ENCODE measurements at regions not wholly inside any gene's neighbourhood (a gene's known extent, or its start where the extent isn't known, plus 50 kb on each side); places are given as distances from the start of the nearest gene placed in this dataset.

DNA sequence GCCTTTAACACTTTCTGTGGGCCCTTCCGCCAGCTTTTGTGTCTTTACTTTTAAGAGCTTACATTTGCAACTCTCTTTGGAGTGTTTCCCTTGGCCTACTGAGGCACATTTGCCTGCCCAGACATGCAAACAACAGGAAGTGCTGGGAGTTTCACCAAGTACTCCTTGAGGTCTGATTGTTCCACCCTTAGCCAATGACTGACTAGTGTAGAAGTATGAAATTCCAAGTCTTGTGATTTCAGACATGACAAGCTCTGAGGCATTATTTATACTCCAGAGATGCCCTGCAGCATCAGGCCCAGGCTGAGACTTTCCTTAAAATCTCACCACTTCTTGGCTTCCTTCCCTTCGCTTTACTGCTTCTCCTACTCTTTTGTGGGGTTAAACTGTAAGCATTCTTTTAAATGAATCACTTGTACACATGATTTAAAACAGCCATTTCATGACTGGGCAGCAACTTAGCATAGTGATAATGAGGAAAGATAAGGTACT lies 174.1 kb downstream of the SLC6A15 start:
- FAIRE-seq (no peak), ATAC-seq (no peak)
- intact Hi-C loops (cut with DNase I) = no loop called here

DNA sequence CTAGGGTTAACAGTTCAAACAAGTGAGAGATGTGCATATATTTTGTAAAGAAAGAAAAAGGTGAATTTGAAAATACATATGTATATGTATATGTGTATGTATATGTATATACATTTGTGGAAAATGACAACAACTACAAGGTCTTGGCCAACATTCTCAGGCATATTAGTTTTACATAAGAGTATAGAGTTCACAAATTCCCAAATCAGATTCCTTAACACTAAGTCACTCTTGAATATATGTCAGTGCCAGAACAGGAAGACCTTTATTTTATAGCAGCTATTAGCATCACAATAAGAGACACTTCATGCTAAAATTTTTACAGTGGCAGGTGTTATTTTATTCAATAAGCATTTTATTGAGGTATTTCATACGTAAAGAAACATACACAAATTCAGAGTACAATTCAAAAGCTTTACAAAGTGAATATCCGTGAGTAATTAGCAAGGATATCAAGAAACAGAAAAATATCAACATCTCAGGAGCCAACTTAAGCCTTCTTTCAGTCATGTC lies 179.7 kb downstream of the SLC6A15 start:
- no peak for FAIRE-seq
- ATAC-seq = no peak
- TF ChIP-seq CTCF (IDR thresholded peaks at IDR 0.05) = no peak
- Histone ChIP-seq H3K27ac (no peak overlapping the region), H3K36me3 (no peaks in the 10 kb centered on the region), H3K9me3 (no peaks in the 10 kb centered on the region), H3K4me1 (no peaks in the 10 kb centered on the region), H3K27me3 (no peaks in the 10 kb centered on the region), H3K4me3 (no peak overlapping the region)
- intact Hi-C loops (cut with DNase I) = no loop called here
- no peak for DNase-seq
- WGBS, 2 donors = 46 to 58% methylated on average over 2 of the region's 2 CpGs

More for the DNA sequence above, 174.1 kb downstream of the SLC6A15 start:
- DNase-seq = no peak
- TF ChIP-seq CTCF (IDR thresholded peaks at IDR 0.05) = no peak
- WGBS, 2 donors = 67 to 70% methylated on average over 2 of the region's 2 CpGs
- Histone ChIP-seq H3K4me3 (no peak overlapping the region), H3K4me1 (no peaks in the 10 kb centered on the region), H3K36me3 (no peaks in the 10 kb centered on the region), H3K27me3 (no peaks in the 10 kb centered on the region), H3K9me3 (no peaks in the 10 kb centered on the region), H3K27ac (no peak overlapping the region)

DNA sequence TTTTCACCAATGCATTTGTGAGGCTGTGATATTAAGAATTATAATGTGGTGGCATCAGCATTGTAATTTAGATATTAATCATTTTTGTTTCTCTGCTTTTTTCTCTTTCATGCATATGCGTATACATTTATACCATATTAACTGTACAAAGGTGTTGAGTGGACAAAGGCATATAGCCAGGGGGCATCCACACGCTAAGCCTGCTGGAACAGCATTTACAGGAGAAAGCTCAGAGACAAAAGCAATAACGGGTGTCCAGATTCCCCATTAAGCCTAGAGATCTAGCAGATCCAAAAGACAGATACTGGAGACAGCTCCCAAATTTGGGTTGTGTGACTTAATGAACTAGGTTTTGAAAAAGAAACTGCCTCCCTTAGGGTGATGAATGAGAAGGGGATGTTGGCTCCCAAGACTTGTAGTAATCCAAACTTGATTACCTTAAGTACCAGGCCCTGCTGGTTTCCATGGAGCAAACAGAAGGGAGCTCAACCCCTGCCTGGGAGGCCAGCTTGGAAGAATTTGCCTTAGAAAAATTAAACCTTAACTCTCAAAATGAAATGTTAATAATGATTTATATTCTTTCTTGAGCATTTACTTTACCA lies 181.9 kb downstream of the SLC6A15 start:
- Histone ChIP-seq H3K36me3 (no peaks in the 10 kb centered on the region), H3K4me3 (no peak overlapping the region), H3K9me3 (no peaks in the 10 kb centered on the region), H3K27me3 (no peaks in the 10 kb centered on the region), H3K27ac (no peak overlapping the region), H3K4me1 (no peaks in the 10 kb centered on the region)
- ATAC-seq = no peak
- no peak for TF ChIP-seq CTCF (IDR thresholded peaks at IDR 0.05)
- FAIRE-seq = no peak
- intact Hi-C loops (cut with DNase I) = no loop called here
- DNase-seq = no peak
- WGBS, 2 donors = 52 to 58% methylated on average over 3 of the region's 3 CpGs

- no peak for TF ChIP-seq CTCF (IDR thresholded peaks at IDR 0.05)
- WGBS, 2 donors = 18 to 20% methylated on average over 3 of the region's 3 CpGs
- no peak overlapping the region for H3K27ac ChIP-seq
- no peak for ATAC-seq
- H3K36me3 ChIP-seq = no peaks in the 10 kb centered on the region
- FAIRE-seq = no peak
- no peaks in the 10 kb centered on the region for H3K27me3 ChIP-seq
- DNase-seq = no peak
- no peaks in the 10 kb centered on the region for H3K4me1 ChIP-seq
- intact Hi-C loops (cut with DNase I) = no loop called here
- no peak overlapping the region for H3K4me3 ChIP-seq
- H3K9me3 ChIP-seq = no peaks in the 10 kb centered on the region
Measured at GRCh38 chr12:84727961-84728360, 184.6 kb downstream of the SLC6A15 start.

DNA sequence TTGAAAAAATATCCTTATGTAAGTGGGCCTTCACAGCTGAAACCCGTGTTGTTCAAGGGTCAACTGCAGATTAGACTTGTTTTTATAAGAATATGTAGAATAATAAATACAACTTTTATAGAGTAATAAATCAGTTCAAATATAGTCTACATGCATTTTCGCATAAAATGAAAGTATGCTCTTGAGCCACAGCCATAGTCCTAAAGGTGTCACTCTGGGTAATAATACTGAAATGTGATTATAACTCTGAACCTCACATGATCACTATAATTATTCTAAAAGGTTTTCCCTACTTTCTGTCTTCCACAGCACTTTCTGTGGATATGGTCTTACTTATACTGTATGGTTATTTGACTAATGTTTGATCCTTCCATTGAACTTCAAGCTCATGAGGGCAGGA lies 185.8 kb downstream of the SLC6A15 start:
- FAIRE-seq (no peak), ATAC-seq (no peak), DNase-seq (no peak)
- TF ChIP-seq CTCF (IDR thresholded peaks at IDR 0.05) = no peak
- no peak overlapping the region for H3K27ac ChIP-seq
- no peaks in the 10 kb centered on the region for H3K9me3 ChIP-seq
- no peaks in the 10 kb centered on the region for H3K4me1 ChIP-seq
- no peaks in the 10 kb centered on the region for H3K36me3 ChIP-seq
- no peaks in the 10 kb centered on the region for H3K27me3 ChIP-seq
- H3K4me3 ChIP-seq = no peak overlapping the region
- intact Hi-C loops (cut with DNase I) = no loop called here
- WGBS, 2 donors = 60 to 85% methylated on average over 2 of the region's 2 CpGs

Data from pancreas (tissue), 10 donors.